ENCODE measurements at regions not wholly inside any gene's neighbourhood (a gene's known extent, or its start where the extent isn't known, plus 50 kb on each side); places are given as distances from the start of the nearest gene placed in this dataset.

- no peak for TF ChIP-seq CTCF (IDR thresholded peaks at IDR 0.05)
Observed at GRCh38 chr12:42935090-42935489, 345.5 kb upstream of the PRICKLE1 start.

GRCh38 chr12:42933461-42934081 lies 344.0 kb upstream of the PRICKLE1 start:
- TF ChIP-seq CTCF (IDR thresholded peaks at IDR 0.05), result no peak

- no peak for TF ChIP-seq CTCF (IDR thresholded peaks at IDR 0.05)
Observed at GRCh38 chr12:42932936-42933335, 343.4 kb upstream of the PRICKLE1 start.

GRCh38 chr12:42926232-42926631 lies 336.7 kb upstream of the PRICKLE1 start:
- TF ChIP-seq CTCF (IDR thresholded peaks at IDR 0.05), result no peak

DNA sequence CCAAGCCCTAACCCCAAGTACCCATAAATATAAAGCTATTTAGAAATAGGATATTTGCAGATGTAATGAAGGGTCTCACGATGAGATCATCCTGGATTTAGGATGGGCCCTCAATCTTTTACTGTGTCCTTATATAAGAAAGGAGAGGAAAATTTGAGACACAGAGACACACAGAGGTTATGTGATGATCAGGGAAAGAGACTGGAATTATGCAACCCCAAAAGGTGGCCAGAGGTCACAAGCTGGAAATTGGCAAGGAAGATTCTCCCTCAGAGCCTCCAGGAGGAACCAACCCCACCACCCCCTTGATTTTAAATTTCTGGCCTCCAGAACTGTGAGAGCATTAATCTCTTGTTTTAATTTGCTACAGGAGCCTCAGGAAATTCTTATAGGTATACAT lies 334.9 kb upstream of the PRICKLE1 start:
- TF ChIP-seq CTCF (IDR thresholded peaks at IDR 0.05), result no peak

DNA sequence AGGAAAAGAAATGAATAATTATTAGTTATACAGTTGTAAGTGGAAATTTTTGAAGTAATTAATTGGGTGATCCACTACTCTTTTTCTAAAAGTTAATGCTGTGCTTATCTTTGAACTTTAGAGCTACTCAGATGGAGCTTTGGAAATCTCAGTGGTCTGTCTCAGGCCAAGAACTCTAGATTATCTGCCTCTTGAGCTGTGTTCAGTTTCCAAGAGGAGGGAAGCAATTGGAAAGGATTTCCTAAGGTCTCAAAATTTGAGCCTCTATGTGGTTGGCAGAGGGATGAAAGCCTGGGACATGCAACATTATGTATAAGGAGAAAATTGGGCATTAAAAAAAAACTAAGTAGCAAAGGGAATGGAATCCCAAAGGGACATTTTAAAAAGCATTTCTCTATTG lies 334.0 kb upstream of the PRICKLE1 start:
- TF ChIP-seq CTCF (IDR thresholded peaks at IDR 0.05), result no peak

GRCh38 chr12:42923156-42923555 lies 333.6 kb upstream of the PRICKLE1 start:
- TF ChIP-seq CTCF (IDR thresholded peaks at IDR 0.05), result no peak

GRCh38 chr12:42922505-42922850 lies 332.9 kb upstream of the PRICKLE1 start:
- no peak for TF ChIP-seq CTCF (IDR thresholded peaks at IDR 0.05)
